MM.1S (cell line): ENCODE measurements at regions not wholly inside any gene's neighbourhood (a gene's known extent, or its start where the extent isn't known, plus 50 kb on each side); places are given as distances from the start of the nearest gene placed in this dataset.

ENCODE experiments used
- EZH2 ChIP-seq: fragments of 300-600 bp; sonication (generic); optimal IDR thresholded peaks from 2 replicates; pipeline ENCODE3; 2017; ENCODE audit warnings: low read depth, mild to moderate bottlenecking, antibody characterized with exemption, low read length, mixed read lengths
- EZH2phosphoT487 ChIP-seq: fragments of 300-600 bp; sonication (generic); IDR thresholded peaks from 2 replicates; pipeline ENCODE4 v1.6.1; 2018; ENCODE audit warnings: antibody characterized with exemption, low read length
- TF ChIP-seq, protein P1 (sequence below): fragments of 300-600 bp; sonication (generic); IDR thresholded peaks from 2 replicates; pipeline ENCODE4 v1.5.1; 2016; ENCODE audit warnings: antibody characterized with exemption, low read length, mixed read lengths

DNA sequence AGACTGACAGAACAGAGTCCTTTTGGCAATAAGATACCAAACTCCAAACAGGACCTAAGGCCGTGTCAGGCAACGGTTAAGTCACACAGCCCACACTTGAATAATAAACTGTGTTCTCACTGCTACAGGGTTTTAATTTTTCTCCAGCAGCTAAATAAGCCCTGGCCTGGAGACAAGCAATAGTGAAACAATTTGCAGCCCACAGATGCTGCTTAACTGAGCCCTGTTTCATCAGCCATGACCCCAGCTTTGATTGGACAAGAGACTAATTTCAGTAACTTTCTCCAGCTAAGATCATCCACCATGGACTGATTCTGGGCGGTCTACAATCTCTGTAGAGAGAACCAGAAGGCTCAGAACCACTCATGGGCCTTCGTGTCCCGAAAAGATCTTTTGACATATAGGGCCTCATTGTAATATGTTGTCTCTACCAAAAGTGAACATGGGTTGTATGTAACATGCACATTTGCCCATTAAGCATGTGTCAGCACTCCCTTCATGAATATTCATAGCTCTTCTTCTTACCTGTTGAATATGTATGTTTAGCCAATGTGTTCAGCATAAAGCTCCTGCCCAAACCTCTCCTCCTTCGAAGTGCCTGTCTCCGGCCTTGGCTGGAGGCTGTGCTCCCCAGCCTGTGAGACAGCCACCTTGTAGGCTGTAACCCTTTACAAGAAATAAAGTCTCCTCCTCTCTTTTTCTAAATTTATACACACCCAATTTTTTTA lies 223.1 kb upstream of the AKR1E2 start:
- TF ChIP-seq, protein P1, sequence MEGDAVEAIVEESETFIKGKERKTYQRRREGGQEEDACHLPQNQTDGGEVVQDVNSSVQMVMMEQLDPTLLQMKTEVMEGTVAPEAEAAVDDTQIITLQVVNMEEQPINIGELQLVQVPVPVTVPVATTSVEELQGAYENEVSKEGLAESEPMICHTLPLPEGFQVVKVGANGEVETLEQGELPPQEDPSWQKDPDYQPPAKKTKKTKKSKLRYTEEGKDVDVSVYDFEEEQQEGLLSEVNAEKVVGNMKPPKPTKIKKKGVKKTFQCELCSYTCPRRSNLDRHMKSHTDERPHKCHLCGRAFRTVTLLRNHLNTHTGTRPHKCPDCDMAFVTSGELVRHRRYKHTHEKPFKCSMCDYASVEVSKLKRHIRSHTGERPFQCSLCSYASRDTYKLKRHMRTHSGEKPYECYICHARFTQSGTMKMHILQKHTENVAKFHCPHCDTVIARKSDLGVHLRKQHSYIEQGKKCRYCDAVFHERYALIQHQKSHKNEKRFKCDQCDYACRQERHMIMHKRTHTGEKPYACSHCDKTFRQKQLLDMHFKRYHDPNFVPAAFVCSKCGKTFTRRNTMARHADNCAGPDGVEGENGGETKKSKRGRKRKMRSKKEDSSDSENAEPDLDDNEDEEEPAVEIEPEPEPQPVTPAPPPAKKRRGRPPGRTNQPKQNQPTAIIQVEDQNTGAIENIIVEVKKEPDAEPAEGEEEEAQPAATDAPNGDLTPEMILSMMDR, result no peak
- TF ChIP-seq EZH2 (no peak), EZH2phosphoT487 (no peak)
